ENCODE measurements at regions not wholly inside any gene's neighbourhood (a gene's known extent, or its start where the extent isn't known, plus 50 kb on each side); places are given as distances from the start of the nearest gene placed in this dataset.

GRCh38 chr15:61401903-61402698 lies 173.0 kb upstream of the RORA start:
- H3K36me3 Mint-ChIP-seq (ENCODE audit: low read depth), result no peaks in the 10 kb centered on the region
- DNase-seq, result no peak
- ChIA-PET CTCF (interaction anchor here (0.6 kb wide), 1 partner anchor 113 kb away, joined by 3 read pairs; no protein-coding TSS in a partner anchor), POLR2A (no interaction called here)
- H3K4me3 Mint-ChIP-seq, result no peak overlapping the region
- no peaks in the 10 kb centered on the region for H3K4me1 Mint-ChIP-seq
- H3K27ac Mint-ChIP-seq, result no peak overlapping the region
- no peaks in the 10 kb centered on the region for H3K9me3 Mint-ChIP-seq
- H3K27me3 Mint-ChIP-seq, result peaks cover 7% of the 10 kb centered on the region

- no peak for DNase-seq
- POLR2A ChIA-PET, result no interaction called here
- Mint-ChIP-seq H3K27me3 (peaks cover 1% of the 10 kb centered on the region), H3K4me1 (no peaks in the 10 kb centered on the region), H3K27ac (no peak overlapping the region), H3K4me3 (no peak overlapping the region), H3K9me3 (no peaks in the 10 kb centered on the region), H3K36me3 (ENCODE audit: low read depth) (no peaks in the 10 kb centered on the region)
- CTCF ChIA-PET, result no interaction called here
Observed at GRCh38 chr15:61398310-61398709, 169.2 kb upstream of the RORA start.

GRCh38 chr15:61396235-61396919 lies 167.3 kb upstream of the RORA start:
- Mint-ChIP-seq H3K27ac (no peak overlapping the region), H3K4me3 (no peak overlapping the region), H3K4me1 (no peaks in the 10 kb centered on the region), H3K9me3 (no peaks in the 10 kb centered on the region), H3K36me3 (ENCODE audit: low read depth) (no peaks in the 10 kb centered on the region), H3K27me3 (peaks cover 1% of the 10 kb centered on the region)
- DNase-seq, result no peak
- ChIA-PET CTCF (no interaction called here), POLR2A (no interaction called here)

GRCh38 chr15:61393949-61394348 lies 164.8 kb upstream of the RORA start:
- CTCF ChIA-PET, result no interaction called here

GRCh38 chr15:61393524-61393923 lies 164.4 kb upstream of the RORA start:
- no peak overlapping the region for H3K4me3 Mint-ChIP-seq

More at GRCh38 chr15:61393949-61394348, 164.8 kb upstream of the RORA start:
- Mint-ChIP-seq H3K36me3 (ENCODE audit: low read depth) (no peaks in the 10 kb centered on the region), H3K4me1 (no peaks in the 10 kb centered on the region), H3K27ac (no peak overlapping the region), H3K4me3 (no peak overlapping the region), H3K27me3 (peaks cover 1% of the 10 kb centered on the region), H3K9me3 (no peaks in the 10 kb centered on the region)
- POLR2A ChIA-PET, result no interaction called here
- no peak for DNase-seq

GRCh38 chr15:61390138-61390537 lies 161.0 kb upstream of the RORA start:
- peaks cover 2% of the 10 kb centered on the region for H3K9me3 Mint-ChIP-seq
- no peaks in the 10 kb centered on the region for H3K27me3 Mint-ChIP-seq
- ChIA-PET CTCF (no interaction called here), POLR2A (no interaction called here)
- no peaks in the 10 kb centered on the region for H3K36me3 Mint-ChIP-seq (ENCODE audit: low read depth)
- H3K4me1 Mint-ChIP-seq, result no peaks in the 10 kb centered on the region
- DNase-seq, result no peak
- no peak overlapping the region for H3K27ac Mint-ChIP-seq
- no peak overlapping the region for H3K4me3 Mint-ChIP-seq

More at GRCh38 chr15:61393524-61393923, 164.4 kb upstream of the RORA start:
- H3K4me1 Mint-ChIP-seq, result no peaks in the 10 kb centered on the region
- CTCF ChIA-PET, result no interaction called here
- DNase-seq, result no peak
- no peak overlapping the region for H3K27ac Mint-ChIP-seq
- POLR2A ChIA-PET, result no interaction called here
- no peaks in the 10 kb centered on the region for H3K9me3 Mint-ChIP-seq
- no peaks in the 10 kb centered on the region for H3K36me3 Mint-ChIP-seq (ENCODE audit: low read depth)
- peaks cover 1% of the 10 kb centered on the region for H3K27me3 Mint-ChIP-seq

GRCh38 chr15:61389334-61390028 lies 160.4 kb upstream of the RORA start:
- H3K27ac Mint-ChIP-seq, result no peak overlapping the region
- ChIA-PET POLR2A (no interaction called here), CTCF (interaction anchor here (0.7 to 0.8 kb wide), 2 partner anchors 13 to 87 kb away, joined by 3 to 5 read pairs; no protein-coding TSS in a partner anchor)
- H3K27me3 Mint-ChIP-seq, result no peaks in the 10 kb centered on the region
- no peaks in the 10 kb centered on the region for H3K36me3 Mint-ChIP-seq (ENCODE audit: low read depth)
- no peak for DNase-seq
- no peaks in the 10 kb centered on the region for H3K4me1 Mint-ChIP-seq
- peaks cover 2% of the 10 kb centered on the region for H3K9me3 Mint-ChIP-seq
- no peak overlapping the region for H3K4me3 Mint-ChIP-seq

- Mint-ChIP-seq H3K36me3 (ENCODE audit: low read depth) (no peaks in the 10 kb centered on the region), H3K9me3 (peaks cover 2% of the 10 kb centered on the region), H3K27ac (no peak overlapping the region), H3K4me1 (no peaks in the 10 kb centered on the region), H3K27me3 (no peaks in the 10 kb centered on the region), H3K4me3 (no peak overlapping the region)
- ChIA-PET CTCF (no interaction called here), POLR2A (no interaction called here)
- no peak for DNase-seq
Observed at GRCh38 chr15:61387675-61388074, 158.6 kb upstream of the RORA start.

GRCh38 chr15:61383421-61383820 lies 154.3 kb upstream of the RORA start:
- no peak overlapping the region for H3K27ac Mint-ChIP-seq
- no peaks in the 10 kb centered on the region for H3K4me1 Mint-ChIP-seq
- no peak for DNase-seq
- no peaks in the 10 kb centered on the region for H3K36me3 Mint-ChIP-seq (ENCODE audit: low read depth)
- ChIA-PET CTCF (no interaction called here), POLR2A (no interaction called here)
- peaks cover 1% of the 10 kb centered on the region for H3K27me3 Mint-ChIP-seq
- H3K9me3 Mint-ChIP-seq, result peaks cover 2% of the 10 kb centered on the region
- H3K4me3 Mint-ChIP-seq, result no peak overlapping the region

- Mint-ChIP-seq H3K9me3 (peaks cover 2% of the 10 kb centered on the region), H3K27ac (no peak overlapping the region), H3K36me3 (ENCODE audit: low read depth) (no peaks in the 10 kb centered on the region), H3K27me3 (peaks cover 1% of the 10 kb centered on the region), H3K4me1 (no peaks in the 10 kb centered on the region), H3K4me3 (no peak overlapping the region)
- ChIA-PET CTCF (no interaction called here), POLR2A (no interaction called here)
- no peak for DNase-seq
Observed at GRCh38 chr15:61382927-61383326, 153.8 kb upstream of the RORA start.

- POLR2A ChIA-PET, result no interaction called here
- Mint-ChIP-seq H3K27ac (no peak overlapping the region), H3K27me3 (peaks cover 1% of the 10 kb centered on the region), H3K4me1 (no peaks in the 10 kb centered on the region), H3K36me3 (ENCODE audit: low read depth) (no peaks in the 10 kb centered on the region), H3K9me3 (no peaks in the 10 kb centered on the region), H3K4me3 (no peak overlapping the region)
- DNase-seq, result no peak
- CTCF ChIA-PET, result no interaction called here
Observed at GRCh38 chr15:61381501-61381900, 152.4 kb upstream of the RORA start.

GRCh38 chr15:61380270-61380669 lies 151.2 kb upstream of the RORA start:
- no peaks in the 10 kb centered on the region for H3K36me3 Mint-ChIP-seq (ENCODE audit: low read depth)
- peaks cover 1% of the 10 kb centered on the region for H3K27me3 Mint-ChIP-seq
- H3K9me3 Mint-ChIP-seq, result no peaks in the 10 kb centered on the region
- H3K4me1 Mint-ChIP-seq, result no peaks in the 10 kb centered on the region
- no peak for DNase-seq
- H3K27ac Mint-ChIP-seq, result no peak overlapping the region
- ChIA-PET POLR2A (no interaction called here), CTCF (no interaction called here)
- no peak overlapping the region for H3K4me3 Mint-ChIP-seq

GRCh38 chr15:61379005-61379404 lies 149.9 kb upstream of the RORA start:
- CTCF ChIA-PET, result no interaction called here
- no peak overlapping the region for H3K27ac Mint-ChIP-seq
- DNase-seq, result no peak
- peaks cover 1% of the 10 kb centered on the region for H3K27me3 Mint-ChIP-seq
- no peaks in the 10 kb centered on the region for H3K9me3 Mint-ChIP-seq
- H3K4me1 Mint-ChIP-seq, result no peaks in the 10 kb centered on the region
- no peak overlapping the region for H3K4me3 Mint-ChIP-seq
- POLR2A ChIA-PET, result no interaction called here
- H3K36me3 Mint-ChIP-seq (ENCODE audit: low read depth), result no peaks in the 10 kb centered on the region
